NCI-H2107 treated with DMSO at 0.1 percent for 48 hours (cell line): ENCODE measurements at regions not wholly inside any gene's neighbourhood (a gene's known extent, or its start where the extent isn't known, plus 50 kb on each side); places are given as distances from the start of the nearest gene placed in this dataset.
"Not testable (repeated sequence)": the region's sequence is repeated elsewhere in the genome, so short reads cannot be mapped to it uniquely, and the experiment has no call there.

Experiments
- DNase-seq: peaks from one replicate; lab custom pipeline; 2025; ENCODE audit not compliant: unreplicated experiment; lab: John Stamatoyannopoulos, UW

DNA sequence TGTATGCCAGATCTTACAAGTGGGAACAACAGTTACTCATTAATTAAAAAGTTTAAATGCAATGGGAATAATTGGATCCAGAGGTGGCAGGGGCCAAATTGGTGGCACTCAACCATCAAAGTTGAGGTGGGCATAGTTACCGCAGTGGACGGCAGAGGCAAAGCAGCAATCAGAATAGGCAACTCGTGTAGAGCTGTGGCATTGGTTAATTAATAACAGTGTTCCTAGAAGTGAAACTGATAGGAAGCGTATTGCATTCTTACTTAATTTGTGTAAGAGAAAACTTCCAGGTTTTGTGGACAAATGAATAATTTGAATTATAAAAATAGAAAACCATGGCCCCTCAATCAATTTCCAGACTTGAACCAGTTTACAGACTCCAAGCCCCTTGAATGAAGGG, 1068.2 kb upstream of the ACVR2A start:
- no peak for DNase-seq

DNA sequence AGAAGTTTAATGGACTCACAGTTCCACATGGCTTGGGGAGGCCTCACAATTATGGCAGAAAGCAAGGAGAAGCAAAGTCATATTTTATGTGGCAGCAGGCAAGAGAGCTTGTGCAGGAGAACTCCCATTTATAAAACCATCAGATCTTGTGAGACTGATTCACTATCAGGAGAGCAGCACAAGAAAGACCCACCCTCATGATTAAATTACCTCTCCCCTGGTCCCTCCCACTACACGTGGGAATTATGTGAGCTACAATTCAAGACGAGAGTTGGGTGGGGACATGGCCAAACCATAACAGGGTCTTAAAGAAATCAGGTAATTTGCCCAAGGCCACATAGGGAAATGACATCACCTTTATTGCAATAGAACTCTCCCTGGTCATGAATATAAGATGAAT, 1073.3 kb upstream of the ACVR2A start:
- no peak for DNase-seq

DNA sequence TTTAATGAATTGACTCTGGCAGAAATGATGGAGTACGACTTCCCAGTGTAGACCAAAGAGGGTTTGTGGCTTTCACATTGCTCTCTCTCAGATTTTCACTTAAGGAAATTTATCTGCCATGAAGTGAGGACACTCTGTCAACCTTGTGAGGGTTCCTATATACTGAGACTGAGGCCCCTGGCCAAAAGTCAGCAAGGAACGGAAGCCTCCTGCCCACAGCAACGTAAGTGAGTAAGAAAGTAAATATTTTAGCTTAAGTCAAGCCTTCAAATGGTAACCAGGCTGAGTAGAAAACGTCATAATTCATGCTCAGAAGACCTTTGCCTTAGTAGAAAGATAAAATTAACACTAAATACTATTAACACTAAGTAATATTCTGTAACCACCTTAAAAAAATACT, 1080.5 kb upstream of the ACVR2A start:
- DNase-seq = no peak

DNA sequence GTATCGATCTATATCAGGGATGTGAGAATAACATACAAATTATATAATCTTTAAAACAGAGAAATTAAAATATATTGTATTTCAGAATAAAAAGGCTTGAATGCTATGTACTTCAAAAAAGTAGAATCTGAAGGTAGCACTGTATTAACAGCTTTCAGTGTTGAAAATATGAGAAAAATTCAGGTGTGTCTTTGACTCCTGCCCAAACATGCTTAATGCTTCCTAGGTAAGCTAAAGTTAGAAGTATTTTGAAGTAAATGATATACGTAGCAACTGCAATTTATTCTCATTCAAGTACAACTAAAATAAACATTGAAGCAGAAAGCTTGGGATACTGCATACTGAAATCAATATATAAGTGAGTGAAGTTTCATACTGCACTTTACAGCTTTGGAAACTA, 1082.0 kb upstream of the ACVR2A start:
- DNase-seq = no peak

DNA sequence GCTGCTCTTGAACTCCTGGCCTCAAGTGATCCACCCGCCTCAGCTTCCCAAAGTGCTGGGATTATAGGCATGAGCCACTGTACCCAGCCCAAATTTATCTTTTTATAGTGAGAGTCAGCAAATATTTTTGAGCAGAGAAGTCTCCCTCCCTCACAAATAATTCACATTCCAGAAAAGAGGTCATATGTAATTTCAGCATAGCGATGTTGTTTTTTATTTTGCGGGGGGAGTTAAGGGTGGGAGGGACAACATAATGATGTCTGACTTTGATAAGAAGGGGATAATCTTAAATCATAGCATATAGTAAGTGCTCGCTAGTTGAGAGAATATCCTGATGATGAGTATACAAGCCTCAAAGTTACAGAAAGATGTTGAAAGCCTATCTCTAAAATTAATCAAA, 1090.2 kb upstream of the ACVR2A start:
- DNase-seq = no peak

DNA sequence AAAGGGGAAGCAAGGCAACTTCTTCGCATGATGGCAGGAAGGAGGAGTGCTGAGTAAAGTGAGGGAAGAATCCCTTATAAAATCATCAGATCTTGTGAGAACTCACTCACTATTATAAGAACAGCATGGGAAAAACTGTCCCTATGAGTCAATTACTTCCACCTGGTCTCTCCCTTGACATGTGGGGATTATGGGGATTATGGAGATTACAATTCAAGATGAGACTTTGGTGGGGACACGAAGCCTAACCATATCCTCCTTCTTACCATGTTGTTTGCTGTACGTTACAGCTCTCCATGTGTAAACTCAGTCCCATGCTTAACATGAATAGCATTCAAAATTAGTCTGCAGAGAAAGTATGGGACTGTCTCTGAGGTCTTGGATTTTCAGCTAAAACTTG, 1096.8 kb upstream of the ACVR2A start:
- no peak for DNase-seq

DNA sequence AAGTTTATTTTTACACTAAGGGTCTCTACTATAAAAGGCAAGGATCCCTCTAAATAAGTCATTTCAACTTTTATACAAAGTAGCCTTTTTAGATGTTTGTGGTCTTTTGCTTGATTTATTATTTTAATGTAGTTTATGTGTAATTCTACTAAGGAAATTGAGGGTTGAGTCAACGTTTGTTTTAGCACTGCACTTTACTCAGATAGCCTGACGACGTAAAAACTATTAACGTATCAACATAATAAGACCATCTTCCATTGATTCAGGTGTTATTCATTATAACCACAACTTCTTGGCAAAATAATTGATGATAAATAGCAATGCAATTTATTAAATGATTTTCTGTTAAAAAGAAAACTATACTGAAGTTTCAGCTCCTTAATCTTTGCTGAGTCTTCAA, 1103.6 kb upstream of the ACVR2A start:
- no peak for DNase-seq

DNA sequence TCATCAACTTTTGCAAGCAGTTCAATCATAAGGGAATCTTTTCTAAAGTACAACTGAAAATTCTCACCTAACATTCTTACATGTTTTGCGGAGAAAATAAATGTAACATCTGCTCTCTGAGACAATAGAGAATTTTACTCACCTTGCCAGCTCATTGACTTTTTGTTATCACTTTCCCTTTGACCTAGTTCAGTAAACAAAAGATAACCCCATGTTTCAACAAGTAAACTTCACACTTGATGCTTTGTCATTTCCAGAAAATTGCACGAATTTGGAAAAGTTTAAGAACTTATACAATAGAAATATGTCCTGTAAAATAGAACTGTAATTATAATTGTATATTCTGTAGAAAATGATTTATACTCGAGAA, 1110.0 kb upstream of the ACVR2A start:
- no peak for DNase-seq

DNA sequence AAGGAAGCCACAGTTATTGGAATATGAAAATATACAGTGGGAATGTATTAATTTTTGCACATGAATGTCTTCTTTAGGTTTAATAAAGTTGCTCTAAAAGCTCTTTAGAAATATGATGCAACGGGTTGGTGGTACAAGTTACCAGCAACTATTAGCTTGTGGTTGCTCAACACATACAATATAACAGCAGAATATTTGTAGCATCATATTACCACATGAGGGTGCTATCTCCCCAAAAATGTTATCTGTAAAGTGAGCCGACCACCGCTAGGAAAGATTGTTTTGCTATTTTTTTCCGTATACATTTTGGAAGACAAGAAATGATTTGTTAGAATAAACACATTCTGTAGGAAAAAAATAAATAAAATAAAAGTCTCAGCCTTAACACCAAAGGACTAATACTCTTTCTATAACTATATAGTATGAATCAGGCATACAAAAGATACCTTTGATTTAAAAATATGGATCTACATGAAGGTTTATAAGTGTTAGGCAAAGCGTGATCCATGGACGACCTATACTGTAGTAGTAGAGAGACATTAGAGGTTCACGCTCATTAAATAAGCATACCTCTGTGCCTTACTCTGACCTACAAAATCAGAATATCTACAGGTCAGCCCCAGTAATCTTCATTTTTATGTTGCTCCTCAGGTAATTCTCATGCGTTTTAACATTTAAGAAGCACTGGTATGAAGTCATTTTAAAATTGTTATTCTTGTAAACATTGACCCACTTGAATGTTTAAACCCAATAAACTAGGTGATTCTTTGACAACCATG, 1110.6 kb upstream of the ACVR2A start:
- peak; percentile 32 for DNase-seq

DNA sequence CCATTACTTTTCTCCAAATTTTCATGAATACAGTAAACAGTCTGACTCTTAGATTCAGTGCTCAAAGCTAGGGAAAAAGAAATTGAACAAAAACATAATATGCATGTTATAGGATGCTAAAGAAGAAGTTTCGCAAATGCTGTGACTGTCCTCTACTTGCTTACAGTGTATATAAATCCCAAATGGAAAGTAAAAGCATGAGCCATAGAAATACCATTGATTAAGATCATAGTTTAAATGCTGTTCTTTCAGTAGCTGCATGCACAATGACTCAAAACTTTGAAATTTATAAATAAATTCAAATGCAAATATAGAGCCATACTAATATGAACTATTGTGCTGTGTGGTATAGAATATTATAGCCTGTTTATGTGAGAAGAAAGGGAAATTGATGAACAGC, 1113.9 kb upstream of the ACVR2A start:
- DNase-seq = no peak

DNA sequence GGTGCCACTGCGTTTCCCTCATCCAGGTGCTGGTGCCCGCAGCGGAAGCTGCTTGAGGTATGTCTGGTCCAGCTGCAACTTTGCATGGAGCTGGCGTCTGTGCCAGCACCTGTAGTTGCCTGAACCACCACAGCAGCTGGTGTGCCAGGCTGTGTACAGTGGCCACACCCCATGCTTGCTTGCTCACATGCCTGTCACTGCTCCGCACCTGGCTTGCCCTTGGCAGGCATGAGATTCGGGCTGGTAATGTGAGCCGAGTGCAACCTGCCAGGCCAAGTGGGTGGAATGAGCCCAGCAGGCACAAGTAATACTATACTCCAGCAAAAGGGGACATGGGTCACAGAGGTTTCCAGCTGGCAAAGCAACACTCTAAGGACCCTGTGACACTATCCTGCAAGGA, 1123.3 kb upstream of the ACVR2A start:
- DNase-seq = no peak

DNA sequence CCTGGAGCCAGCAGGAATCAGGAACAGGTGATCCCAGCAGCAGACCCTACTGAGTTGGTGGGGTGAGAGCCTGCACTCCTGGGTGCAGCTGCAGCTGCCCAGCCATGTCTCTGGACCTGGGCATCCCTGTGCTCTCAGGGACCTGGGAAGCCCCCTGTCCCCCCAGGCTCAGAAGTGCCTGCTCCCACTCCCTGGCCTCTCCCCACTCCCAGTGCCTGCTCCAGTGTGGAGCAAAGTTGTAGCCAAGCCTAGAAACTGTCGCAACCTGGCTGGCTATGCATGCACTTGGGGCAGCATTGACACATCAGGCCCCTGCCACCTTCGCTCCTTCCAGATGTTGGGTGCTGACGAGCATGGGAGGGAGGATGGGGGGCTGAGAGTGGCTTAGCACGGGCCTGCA, 1124.7 kb upstream of the ACVR2A start:
- no peak for DNase-seq

DNA sequence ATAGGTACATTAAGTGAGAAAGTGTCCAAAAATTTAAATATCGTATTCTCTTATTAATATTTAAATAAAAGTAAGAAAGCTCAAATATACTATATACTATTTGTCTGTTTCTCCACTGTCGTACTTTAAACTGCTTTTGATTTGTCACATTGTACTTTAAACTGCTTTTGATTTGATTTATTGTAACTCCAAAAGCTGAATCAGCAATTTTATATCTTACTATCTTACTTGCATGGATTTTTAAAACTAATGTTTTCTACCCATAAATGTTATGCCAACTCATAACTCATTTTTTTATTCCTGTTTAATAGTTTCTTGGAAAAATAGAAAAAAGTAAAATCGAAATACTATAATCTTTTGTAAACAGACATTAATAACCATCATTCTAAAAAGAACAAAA, 1128.2 kb upstream of the ACVR2A start:
- DNase-seq = no peak

DNA sequence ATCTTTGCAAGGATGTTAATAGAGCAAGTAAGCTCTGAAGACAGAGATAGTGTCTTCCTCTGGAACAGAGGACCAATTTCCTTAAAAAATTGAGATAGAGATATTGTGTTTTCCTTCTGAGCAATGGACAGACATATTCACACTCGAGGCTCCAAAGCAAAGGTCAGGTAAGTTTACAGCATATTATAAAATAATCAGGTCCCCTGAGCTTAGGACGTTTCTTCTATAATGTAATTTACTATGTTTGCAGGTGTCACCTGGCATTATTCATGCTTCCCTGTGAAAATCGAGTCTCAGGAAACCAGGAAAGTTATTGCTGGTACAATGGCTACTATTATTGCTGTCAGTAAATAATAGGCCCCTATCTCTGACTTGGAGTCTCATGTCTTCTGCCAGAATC, 1135.8 kb upstream of the ACVR2A start:
- no peak for DNase-seq

DNA sequence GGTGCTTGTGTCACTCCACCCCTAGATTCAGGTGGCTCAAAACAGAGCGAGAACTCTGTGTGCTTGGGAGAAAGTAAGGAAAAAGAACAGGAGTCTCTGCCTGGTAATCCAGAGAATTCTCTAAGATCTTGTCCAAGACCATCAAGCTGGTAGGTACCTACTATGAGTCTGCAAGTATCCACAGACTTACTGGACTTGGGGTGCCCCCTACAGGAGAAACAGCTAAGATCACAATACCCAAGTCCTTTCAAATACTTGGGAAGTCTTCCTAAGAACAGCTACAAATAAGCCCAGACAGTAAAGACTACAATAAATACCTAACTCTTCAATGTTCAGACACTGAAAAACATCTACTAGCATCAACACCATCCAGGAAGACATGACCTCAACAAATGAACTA, 1143.6 kb upstream of the ACVR2A start:
- no peak for DNase-seq

DNA sequence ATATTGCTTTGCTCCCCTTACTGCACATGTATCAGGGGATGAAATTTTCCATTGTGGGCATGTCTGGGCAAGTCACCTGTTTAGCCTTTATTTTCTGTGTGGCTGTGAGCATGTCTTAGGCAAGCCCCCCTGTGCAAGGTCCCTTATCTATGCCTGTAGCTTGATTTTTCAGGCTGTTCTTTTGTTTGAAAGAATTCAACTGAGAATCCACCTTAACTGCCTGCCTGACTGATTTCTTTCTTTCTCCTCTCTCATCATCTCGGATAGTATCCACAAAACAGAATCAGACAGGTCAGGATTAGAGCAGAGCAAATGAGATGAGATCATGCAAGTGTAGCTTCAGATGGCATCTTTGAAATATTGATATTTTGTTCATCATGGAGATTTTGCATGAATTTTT, 1147.5 kb upstream of the ACVR2A start:
- DNase-seq = no peak

DNA sequence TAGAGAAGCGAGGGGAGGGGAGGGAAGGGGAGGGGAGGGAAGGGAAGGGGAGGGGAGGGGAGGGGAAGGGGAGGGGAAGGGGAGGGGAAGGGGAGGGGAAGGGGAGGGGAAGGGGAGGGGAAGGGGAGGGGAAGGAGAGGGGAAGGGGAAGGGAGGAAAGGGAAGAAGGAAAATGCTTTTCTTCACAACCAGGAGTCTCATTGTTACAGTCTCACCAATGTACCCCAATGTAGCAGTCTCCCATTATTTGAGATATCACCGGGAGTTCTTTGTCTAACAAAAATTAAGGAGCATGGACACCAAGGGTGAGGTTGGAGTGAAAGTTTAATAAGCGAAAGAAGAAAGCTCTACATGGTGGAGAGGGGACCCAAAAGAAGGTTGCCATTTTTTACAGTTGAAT, 1148.0 kb upstream of the ACVR2A start:
- not testable (repeated sequence) for DNase-seq

DNA sequence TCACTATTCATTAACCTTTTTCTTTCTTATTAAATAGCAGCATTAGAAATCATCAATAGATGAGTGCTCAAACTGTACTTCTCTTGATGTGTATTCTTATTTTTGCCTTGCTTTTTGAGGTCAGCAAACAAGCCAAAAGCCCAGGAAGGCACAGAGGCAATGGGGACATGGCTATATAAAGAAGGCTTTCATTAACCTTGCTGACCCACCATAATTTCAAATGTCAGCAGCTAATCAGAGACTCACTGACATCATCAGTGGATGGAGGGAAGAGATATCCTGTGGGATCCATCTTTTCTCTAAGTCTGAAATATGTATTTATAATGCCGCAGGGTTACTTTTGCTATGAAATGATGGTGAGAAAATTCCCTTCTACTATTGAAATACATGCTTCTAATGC, 1162.8 kb upstream of the ACVR2A start:
- no peak for DNase-seq

DNA sequence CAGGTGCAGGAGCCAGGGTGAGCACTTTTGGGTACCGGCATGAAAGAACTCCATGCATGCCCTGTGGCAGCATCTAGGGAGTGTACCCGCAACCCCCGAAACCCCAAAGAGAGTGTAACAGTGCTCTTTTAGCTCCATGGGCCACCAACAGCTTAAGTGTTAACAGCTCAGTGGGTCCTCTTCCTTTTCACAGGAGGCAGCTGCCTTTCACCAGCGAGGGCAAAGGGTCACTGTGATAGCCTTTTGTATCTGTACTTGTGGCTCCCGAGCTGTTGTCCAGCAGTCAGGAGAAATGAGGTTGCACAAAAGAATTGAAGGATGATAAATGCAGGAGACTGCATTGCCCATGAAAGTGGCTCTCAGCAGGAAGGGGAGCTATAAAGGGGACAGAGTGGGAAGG, 1166.3 kb upstream of the ACVR2A start:
- DNase-seq = no peak

DNA sequence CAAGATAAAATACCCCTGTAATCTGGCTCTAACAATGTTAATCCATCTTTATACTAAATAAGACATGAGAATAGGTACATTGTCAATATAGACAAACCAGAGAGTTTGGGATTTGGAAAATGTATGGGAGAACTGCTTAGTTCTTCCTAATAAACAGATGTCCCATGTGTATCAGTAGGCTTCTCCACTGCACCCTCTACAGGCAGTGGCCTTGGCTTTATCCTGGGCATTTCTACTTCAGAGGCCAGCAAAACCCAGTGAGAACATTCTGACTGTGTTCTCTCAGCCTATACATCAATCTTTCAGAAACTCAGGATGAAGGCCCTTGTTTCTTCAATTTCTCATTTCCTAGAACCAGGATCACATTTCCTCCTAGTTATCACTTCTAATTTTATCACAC, 1167.5 kb upstream of the ACVR2A start:
- no peak for DNase-seq

DNA sequence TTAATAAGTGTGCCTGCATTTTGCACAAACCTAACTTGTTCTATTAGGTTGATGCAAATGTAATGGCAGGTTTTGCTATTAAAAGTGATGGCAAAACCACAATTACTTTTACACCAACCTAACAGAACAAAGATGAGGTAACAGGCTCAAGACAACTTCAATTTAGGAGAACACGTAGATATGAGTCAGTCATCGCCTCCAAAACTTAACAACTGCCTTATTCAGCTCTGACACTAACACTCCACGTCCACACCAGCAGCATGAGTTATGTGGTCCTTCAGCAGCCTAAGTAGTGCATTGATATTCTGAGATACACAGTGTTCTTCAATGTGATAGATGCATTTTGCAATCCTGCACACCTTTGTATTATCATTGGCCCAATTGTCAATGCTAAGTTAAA, 1175.1 kb upstream of the ACVR2A start:
- DNase-seq = no peak

DNA sequence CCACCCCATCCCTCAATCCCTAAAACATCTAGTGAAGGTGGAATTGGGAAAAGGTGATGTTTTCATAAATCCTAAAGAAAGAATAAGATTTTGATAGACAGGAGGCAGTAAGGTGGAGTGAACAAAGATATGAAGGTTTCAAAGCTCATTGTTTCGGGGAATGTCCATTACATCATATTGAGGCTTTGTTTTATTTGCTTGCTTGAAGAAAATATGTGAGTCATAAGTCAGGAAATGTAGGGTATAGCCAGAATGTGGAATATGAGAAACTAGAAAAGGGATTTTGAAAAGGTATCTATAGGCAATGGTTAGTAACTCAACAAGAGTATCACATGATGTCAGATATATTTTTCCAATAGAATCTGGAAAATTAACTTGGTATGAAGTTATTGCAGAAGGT, 1178.5 kb upstream of the ACVR2A start:
- DNase-seq = no peak

DNA sequence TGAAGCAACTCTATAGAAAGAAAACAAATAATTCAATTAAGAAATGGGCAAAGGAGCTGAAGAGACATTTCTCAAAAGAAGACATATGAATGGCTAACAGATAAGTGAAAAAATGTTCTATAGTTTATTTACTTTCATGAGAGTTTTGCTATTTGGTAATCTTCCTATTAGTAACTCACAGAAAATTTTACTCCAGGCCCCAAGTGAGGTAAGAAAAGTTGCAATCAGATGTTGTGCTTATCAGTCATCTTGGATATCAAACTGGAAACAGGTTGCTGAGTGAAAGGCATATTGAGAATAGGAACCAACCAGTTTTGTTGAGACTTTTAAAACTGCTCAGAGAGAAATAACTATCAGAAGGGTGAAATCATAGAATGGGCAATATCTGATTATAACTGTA, 1179.0 kb upstream of the ACVR2A start:
- no peak for DNase-seq
